ENCODE measurements at regions not wholly inside any gene's neighbourhood (a gene's known extent, or its start where the extent isn't known, plus 50 kb on each side); places are given as distances from the start of the nearest gene placed in this dataset.
"Not testable (repeated sequence)": the region's sequence is repeated elsewhere in the genome, so short reads cannot be mapped to it uniquely, and the experiment has no call there.

DNA sequence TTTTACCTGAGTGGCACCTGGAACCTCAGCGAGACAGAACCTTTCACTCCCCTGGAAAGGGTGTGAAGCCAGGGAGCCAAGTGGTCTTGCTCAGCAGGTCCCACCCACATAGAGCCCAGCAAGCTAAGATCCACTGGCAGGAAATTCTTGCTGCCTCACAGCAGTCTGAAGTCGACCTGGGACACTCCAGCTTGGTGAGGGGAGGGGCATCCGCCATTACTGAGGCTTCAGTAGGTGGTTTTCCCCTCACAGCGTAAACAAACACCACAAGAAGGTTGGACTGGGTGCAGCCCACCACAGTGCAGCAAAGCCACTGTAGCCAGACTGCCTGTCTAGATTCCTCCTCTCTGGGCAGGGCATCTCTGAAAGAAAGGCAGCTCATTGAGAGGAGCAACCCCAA lies 134.7 kb upstream of the RSPO3 start (continued):
- no peak for TF ChIP-seq RELA (CRISPR knock-in tag; IDR thresholded peaks at IDR 0.05; ENCODE audit: borderline replicate concordance)

DNA sequence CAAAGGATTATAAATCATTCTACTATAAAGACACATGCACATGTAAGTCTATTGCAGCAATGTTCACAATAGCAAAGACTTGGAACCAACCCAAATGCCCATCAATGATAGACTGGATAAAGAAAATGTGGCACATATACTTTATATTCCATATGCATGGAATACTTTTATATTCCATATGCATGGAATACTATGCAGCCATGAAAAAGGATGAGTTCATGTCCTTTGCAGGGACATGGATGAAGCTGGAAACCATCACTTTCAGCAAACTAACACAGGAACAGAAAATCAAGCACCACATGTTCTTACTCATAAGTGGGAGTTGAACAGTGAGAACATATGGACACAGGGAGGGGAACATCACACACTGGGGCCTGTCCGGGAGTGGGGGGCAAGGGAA lies 130.3 kb upstream of the RSPO3 start:
- H3K36me3 Mint-ChIP-seq; DNase-seq (ENCODE audit: low spot score); H3K4me3 Mint-ChIP-seq; H3K27ac Mint-ChIP-seq; POLR2A ChIA-PET; H3K9me3 Mint-ChIP-seq; H3K27me3 Mint-ChIP-seq (ENCODE audit: low read depth); CTCF ChIA-PET; ATAC-seq: not testable (repeated sequence)
- H3K4me1 Mint-ChIP-seq = peaks cover 12% of the 10 kb centered on the region; the same call in 1 of the 2 replicates

DNA sequence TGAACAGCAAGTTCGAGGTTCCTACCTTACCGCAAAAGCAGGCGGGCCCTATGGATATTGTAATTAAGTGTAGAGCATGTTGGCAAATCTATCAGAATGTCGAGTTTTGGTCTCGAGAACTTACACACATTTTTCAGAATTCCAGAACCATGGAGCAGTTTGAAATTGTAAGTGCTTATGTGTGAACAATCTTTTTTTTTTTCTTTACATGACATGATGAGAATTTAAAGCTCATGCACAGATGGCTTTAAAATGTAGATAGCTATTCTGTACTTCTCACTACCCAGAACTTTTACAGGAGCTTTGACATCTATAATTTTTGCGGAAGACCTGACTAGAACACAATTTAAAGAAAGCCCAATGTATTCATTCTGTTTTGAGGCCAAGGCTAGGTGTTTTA lies 117.8 kb upstream of the RSPO3 start:
- no peak for ATAC-seq
- Mint-ChIP-seq H3K27ac (no peak overlapping the region), H3K9me3 (no peaks in the 10 kb centered on the region), H3K4me3 (no peak overlapping the region), H3K36me3 (no peaks in the 10 kb centered on the region), H3K27me3 (ENCODE audit: low read depth) (no peaks in the 10 kb centered on the region), H3K4me1 (no peaks in the 10 kb centered on the region)
- CTCF ChIA-PET = no interaction called here
- no peak for DNase-seq (ENCODE audit: low spot score)
- POLR2A ChIA-PET = no interaction called here
- TF ChIP-seq ZNF317 (CRISPR knock-in tag; IDR thresholded peaks at IDR 0.05; ENCODE audit: borderline replicate concordance, low read depth) (no peak), ATF1 (CRISPR knock-in tag; IDR thresholded peaks at IDR 0.05) (no peak), SMAD3 (CRISPR knock-in tag; IDR thresholded peaks at IDR 0.05; ENCODE audit: borderline replicate concordance) (no peak), JAZF1 (CRISPR knock-in tag; IDR thresholded peaks at IDR 0.05) (no peak), HMGA2 (CRISPR knock-in tag; IDR thresholded peaks at IDR 0.05) (no peak), ZNF219 (CRISPR knock-in tag; IDR thresholded peaks at IDR 0.05; ENCODE audit: borderline replicate concordance) (no peak), FOXK1 (CRISPR knock-in tag; IDR thresholded peaks at IDR 0.05) (no peak), JUN (CRISPR knock-in tag; IDR thresholded peaks at IDR 0.05) (no peak), ETV6 (CRISPR knock-in tag; IDR thresholded peaks at IDR 0.05) (no peak)
- TF ChIP-seq, protein P1, sequence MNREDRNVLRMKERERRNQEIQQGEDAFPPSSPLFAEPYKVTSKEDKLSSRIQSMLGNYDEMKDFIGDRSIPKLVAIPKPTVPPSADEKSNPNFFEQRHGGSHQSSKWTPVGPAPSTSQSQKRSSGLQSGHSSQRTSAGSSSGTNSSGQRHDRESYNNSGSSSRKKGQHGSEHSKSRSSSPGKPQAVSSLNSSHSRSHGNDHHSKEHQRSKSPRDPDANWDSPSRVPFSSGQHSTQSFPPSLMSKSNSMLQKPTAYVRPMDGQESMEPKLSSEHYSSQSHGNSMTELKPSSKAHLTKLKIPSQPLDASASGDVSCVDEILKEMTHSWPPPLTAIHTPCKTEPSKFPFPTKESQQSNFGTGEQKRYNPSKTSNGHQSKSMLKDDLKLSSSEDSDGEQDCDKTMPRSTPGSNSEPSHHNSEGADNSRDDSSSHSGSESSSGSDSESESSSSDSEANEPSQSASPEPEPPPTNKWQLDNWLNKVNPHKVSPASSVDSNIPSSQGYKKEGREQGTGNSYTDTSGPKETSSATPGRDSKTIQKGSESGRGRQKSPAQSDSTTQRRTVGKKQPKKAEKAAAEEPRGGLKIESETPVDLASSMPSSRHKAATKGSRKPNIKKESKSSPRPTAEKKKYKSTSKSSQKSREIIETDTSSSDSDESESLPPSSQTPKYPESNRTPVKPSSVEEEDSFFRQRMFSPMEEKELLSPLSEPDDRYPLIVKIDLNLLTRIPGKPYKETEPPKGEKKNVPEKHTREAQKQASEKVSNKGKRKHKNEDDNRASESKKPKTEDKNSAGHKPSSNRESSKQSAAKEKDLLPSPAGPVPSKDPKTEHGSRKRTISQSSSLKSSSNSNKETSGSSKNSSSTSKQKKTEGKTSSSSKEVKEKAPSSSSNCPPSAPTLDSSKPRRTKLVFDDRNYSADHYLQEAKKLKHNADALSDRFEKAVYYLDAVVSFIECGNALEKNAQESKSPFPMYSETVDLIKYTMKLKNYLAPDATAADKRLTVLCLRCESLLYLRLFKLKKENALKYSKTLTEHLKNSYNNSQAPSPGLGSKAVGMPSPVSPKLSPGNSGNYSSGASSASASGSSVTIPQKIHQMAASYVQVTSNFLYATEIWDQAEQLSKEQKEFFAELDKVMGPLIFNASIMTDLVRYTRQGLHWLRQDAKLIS (CRISPR knock-in tag; IDR thresholded peaks at IDR 0.05; ENCODE audit: borderline replicate concordance) = no peak
- TF ChIP-seq, protein P2, sequence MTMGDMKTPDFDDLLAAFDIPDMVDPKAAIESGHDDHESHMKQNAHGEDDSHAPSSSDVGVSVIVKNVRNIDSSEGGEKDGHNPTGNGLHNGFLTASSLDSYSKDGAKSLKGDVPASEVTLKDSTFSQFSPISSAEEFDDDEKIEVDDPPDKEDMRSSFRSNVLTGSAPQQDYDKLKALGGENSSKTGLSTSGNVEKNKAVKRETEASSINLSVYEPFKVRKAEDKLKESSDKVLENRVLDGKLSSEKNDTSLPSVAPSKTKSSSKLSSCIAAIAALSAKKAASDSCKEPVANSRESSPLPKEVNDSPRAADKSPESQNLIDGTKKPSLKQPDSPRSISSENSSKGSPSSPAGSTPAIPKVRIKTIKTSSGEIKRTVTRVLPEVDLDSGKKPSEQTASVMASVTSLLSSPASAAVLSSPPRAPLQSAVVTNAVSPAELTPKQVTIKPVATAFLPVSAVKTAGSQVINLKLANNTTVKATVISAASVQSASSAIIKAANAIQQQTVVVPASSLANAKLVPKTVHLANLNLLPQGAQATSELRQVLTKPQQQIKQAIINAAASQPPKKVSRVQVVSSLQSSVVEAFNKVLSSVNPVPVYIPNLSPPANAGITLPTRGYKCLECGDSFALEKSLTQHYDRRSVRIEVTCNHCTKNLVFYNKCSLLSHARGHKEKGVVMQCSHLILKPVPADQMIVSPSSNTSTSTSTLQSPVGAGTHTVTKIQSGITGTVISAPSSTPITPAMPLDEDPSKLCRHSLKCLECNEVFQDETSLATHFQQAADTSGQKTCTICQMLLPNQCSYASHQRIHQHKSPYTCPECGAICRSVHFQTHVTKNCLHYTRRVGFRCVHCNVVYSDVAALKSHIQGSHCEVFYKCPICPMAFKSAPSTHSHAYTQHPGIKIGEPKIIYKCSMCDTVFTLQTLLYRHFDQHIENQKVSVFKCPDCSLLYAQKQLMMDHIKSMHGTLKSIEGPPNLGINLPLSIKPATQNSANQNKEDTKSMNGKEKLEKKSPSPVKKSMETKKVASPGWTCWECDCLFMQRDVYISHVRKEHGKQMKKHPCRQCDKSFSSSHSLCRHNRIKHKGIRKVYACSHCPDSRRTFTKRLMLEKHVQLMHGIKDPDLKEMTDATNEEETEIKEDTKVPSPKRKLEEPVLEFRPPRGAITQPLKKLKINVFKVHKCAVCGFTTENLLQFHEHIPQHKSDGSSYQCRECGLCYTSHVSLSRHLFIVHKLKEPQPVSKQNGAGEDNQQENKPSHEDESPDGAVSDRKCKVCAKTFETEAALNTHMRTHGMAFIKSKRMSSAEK (CRISPR knock-in tag; IDR thresholded peaks at IDR 0.05; ENCODE audit: borderline replicate concordance) = no peak
- TF ChIP-seq, protein P3, sequence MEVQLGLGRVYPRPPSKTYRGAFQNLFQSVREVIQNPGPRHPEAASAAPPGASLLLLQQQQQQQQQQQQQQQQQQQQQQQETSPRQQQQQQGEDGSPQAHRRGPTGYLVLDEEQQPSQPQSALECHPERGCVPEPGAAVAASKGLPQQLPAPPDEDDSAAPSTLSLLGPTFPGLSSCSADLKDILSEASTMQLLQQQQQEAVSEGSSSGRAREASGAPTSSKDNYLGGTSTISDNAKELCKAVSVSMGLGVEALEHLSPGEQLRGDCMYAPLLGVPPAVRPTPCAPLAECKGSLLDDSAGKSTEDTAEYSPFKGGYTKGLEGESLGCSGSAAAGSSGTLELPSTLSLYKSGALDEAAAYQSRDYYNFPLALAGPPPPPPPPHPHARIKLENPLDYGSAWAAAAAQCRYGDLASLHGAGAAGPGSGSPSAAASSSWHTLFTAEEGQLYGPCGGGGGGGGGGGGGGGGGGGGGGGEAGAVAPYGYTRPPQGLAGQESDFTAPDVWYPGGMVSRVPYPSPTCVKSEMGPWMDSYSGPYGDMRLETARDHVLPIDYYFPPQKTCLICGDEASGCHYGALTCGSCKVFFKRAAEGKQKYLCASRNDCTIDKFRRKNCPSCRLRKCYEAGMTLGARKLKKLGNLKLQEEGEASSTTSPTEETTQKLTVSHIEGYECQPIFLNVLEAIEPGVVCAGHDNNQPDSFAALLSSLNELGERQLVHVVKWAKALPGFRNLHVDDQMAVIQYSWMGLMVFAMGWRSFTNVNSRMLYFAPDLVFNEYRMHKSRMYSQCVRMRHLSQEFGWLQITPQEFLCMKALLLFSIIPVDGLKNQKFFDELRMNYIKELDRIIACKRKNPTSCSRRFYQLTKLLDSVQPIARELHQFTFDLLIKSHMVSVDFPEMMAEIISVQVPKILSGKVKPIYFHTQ (CRISPR knock-in tag; IDR thresholded peaks at IDR 0.05) = no peak
- TF ChIP-seq, protein P4, sequence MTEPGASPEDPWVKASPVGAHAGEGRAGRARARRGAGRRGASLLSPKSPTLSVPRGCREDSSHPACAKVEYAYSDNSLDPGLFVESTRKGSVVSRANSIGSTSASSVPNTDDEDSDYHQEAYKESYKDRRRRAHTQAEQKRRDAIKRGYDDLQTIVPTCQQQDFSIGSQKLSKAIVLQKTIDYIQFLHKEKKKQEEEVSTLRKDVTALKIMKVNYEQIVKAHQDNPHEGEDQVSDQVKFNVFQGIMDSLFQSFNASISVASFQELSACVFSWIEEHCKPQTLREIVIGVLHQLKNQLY (CRISPR knock-in tag; IDR thresholded peaks at IDR 0.05) = no peak
- TF ChIP-seq, protein P5, sequence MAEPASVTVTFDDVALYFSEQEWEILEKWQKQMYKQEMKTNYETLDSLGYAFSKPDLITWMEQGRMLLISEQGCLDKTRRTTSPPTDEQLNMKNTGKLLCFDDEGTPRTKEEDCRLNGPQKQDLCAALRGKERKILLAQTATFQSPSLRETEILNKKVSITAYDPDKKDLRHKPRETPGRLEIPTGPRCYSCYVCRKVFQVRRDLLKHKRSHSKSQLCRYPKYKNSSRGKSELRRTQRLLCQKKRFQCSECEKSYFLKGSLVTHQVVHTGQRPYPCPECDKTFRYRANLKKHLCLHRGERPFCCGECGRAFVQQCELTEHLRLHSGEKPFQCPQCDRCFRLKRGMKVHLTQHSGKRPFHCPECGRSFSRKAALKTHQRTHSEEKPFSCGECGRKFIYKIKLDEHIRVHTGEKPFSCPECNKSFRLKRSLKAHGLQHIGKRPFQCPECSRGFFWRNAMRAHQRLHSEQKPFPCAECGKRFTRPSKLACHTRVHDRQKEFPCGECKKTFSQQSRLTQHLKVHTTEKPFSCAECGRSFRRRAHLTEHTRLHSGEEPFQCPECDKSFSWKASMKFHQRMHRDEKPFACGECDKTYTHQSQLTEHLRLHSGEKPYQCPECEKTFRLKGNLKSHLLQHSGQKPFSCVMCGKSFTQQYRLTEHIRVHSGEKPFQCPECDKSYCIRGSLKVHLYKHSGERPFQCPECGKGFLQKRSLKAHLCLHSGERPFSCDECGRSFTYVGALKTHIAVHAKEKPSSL (CRISPR knock-in tag; conservative IDR thresholded peaks at IDR 0.05) = no peak
- TF ChIP-seq, protein P6, sequence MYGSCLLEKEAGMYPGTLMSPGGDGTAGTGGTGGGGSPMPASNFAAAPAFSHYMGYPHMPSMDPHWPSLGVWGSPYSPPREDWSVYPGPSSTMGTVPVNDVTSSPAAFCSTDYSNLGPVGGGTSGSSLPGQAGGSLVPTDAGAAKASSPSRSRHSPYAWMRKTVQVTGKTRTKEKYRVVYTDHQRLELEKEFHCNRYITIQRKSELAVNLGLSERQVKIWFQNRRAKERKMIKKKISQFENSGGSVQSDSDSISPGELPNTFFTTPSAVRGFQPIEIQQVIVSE (CRISPR knock-in tag; IDR thresholded peaks at IDR 0.05; ENCODE audit: borderline replicate concordance) = no peak
- TF ChIP-seq, protein P7, sequence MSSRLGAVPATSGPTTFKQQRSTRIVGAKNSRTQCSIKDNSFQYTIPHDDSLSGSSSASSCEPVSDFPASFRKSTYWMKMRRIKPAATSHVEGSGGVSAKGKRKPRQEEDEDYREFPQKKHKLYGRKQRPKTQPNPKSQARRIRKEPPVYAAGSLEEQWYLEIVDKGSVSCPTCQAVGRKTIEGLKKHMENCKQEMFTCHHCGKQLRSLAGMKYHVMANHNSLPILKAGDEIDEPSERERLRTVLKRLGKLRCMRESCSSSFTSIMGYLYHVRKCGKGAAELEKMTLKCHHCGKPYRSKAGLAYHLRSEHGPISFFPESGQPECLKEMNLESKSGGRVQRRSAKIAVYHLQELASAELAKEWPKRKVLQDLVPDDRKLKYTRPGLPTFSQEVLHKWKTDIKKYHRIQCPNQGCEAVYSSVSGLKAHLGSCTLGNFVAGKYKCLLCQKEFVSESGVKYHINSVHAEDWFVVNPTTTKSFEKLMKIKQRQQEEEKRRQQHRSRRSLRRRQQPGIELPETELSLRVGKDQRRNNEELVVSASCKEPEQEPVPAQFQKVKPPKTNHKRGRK (CRISPR knock-in tag; IDR thresholded peaks at IDR 0.05; ENCODE audit: borderline replicate concordance) = no peak

Measured in WTC11 (cell line).